Mesothelial cell of epicardium (in vitro differentiated cells): ENCODE measurements at regions not wholly inside any gene's neighbourhood (a gene's known extent, or its start where the extent isn't known, plus 50 kb on each side); places are given as distances from the start of the nearest gene placed in this dataset.
"Not testable (repeated sequence)": the region's sequence is repeated elsewhere in the genome, so short reads cannot be mapped to it uniquely, and the experiment has no call there.

Source experiments
- DNase-seq, 2 experiments: peaks; one replicate each; pipeline ENCODE4 v3.0.0; 2021; ENCODE audit warnings: low spot score in 2 of 2; ENCODE audit not compliant: unreplicated experiment in 2 of 2
- H3K27ac Mint-ChIP-seq: 2 replicates; pipeline ENCODE4 v1.8.0; 2021; ENCODE audit warnings: mixed read lengths
- H3K27me3 Mint-ChIP-seq: 2 replicates; pipeline ENCODE4 v1.8.0; 2021; ENCODE audit warnings: low read depth, mixed read lengths
- H3K36me3 Mint-ChIP-seq: 2 replicates; pipeline ENCODE4 v1.8.0; 2021; ENCODE audit warnings: mixed read lengths
- H3K4me1 Mint-ChIP-seq: 2 replicates; pipeline ENCODE4 v1.8.0; 2021; ENCODE audit warnings: mixed read lengths
- H3K4me3 Mint-ChIP-seq: 2 replicates; pipeline ENCODE4 v1.8.0; 2021; ENCODE audit warnings: mild to moderate bottlenecking, moderate library complexity, mixed read lengths
- H3K9me3 Mint-ChIP-seq: 2 replicates; pipeline ENCODE4 v1.8.0; 2021; ENCODE audit warnings: mixed read lengths
- CTCF ChIP-seq: fragments of 200-600 bp; sonication (generic); IDR thresholded peaks from one replicate; pipeline ENCODE4 v1.5.0; 2021; ENCODE audit warnings: antibody characterized with exemption; ENCODE audit not compliant: unreplicated experiment

- Mint-ChIP-seq H3K27me3 (no peaks in the 10 kb centered on the region), H3K4me3 (no peak overlapping the region), H3K27ac (no peak overlapping the region)
These were observed 63.2 kb upstream of the CT83 start for GRCh38 chrX:116526010-116526409.

DNA sequence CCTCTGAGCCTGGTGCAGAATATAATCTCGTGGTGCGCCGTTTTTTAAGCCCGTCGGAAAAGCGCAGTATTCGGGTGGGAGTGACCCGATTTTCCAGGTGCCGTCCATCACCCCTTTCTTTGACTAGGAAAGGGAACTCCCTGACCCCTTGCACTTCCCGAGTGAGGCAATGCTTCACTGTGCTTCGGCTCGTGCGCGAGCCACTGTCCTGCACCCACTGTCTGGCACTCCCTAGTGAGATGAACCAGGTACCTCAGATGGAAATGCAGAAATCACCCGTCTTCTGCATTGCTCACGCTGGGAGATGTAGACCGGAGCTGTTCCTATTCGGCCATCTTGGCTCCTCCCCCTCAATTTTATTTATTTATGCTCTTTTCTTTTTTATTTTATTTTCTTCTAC, 57.5 kb upstream of the CT83 start:
- H3K9me3 Mint-ChIP-seq, H3K36me3 Mint-ChIP-seq, H3K4me1 Mint-ChIP-seq, H3K27me3 Mint-ChIP-seq, DNase-seq: not testable (repeated sequence)
- Mint-ChIP-seq H3K4me3 (peak overlapping the region; percentile 70), H3K27ac (peak overlapping the region; percentile 56)

More at GRCh38 chrX:116526010-116526409, 63.2 kb upstream of the CT83 start:
- no peaks in the 10 kb centered on the region for H3K36me3 Mint-ChIP-seq
- H3K9me3 Mint-ChIP-seq: no peaks in the 10 kb centered on the region
- H3K4me1 Mint-ChIP-seq: peaks cover 3% of the 10 kb centered on the region
- no peak for DNase-seq
- no peak for TF ChIP-seq CTCF
